ENCODE measurements at regions not wholly inside any gene's neighbourhood (a gene's known extent, or its start where the extent isn't known, plus 50 kb on each side); places are given as distances from the start of the nearest gene placed in this dataset.
"Not testable (repeated sequence)": the region's sequence is repeated elsewhere in the genome, so short reads cannot be mapped to it uniquely, and the experiment has no call there.

DNA sequence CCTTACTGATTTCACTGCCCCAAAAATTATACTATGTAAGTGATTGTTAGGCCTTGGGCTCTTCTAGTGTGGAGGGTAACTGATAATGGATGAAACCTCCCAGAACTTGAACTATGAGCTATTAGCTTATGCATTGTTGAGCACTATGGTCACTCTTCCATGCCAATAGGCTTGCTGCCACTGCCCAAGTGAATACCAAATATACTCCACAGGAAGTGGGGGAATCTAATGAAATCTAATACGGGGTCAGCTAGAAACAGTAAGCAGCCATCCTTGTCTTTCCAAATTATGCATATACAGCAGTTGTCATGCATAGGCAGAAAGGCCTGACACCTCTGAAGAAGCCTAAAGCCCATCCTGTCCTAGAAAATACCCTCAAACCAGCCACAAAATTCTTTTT, 198.7 kb upstream of the PTBP2 start:
- no peak for DNase-seq

DNA sequence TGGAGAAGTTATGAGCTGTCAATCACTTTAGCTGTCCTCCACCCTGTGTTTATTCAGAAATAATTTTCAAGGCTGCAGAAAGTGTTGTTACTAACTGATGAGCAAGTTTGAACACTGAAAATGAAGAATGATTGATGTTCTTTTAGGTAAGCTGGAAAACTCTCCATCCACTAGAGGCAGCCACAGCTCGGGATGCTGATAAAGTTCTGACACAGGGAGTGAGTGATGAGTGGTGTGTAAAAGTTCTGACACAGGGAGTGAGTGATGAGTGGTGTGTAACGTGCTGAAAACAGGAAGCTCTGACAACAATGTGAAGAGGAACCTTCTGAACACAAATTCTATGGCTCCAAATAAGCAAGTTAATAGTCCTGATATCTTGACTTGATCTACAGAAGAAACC, 197.5 kb upstream of the PTBP2 start:
- DNase-seq, result no peak

DNA sequence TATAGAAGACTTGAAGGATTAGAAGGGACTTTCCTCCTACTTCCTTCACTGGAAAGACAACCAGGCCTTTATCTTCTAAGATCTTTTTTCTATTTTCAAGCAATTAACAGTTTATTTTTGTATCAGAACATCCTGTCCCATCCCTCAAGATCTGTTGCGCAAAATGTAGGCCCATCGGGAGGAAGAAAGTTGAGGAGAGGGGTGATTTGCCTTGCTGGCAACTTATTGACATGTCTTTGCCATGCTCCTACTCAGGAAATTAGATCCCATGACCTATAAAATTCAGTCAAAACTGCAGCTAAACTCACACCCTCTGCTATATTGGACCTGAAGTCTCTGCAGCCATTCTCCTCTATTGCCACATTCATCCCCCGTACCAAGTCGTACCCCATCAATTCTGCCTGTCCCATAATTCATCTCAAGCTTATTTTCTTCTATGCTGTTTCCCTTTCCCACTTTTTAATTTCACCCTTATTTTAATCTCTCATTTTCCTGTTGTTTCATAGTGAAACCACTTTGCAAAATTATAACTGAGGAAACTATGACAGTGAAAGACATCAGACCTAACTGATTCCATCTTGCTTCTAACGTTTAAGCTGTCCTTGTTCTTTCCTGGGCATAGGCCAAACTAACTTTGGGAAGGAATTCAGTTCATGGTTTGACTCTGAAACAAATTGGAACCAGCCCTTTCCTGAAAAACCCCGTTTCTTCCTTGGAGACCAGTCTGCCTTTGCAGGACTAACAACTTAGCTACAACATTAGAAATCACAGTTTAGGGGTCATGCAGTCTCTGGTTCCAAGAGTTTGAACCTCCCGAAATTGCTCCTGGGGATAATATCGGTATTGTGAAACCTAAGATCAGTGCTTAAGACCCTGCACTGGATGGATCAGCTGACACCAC, 195.7 kb upstream of the PTBP2 start:
- DNase-seq, result no peak

GRCh38 chr1:96528672-96529071, 192.9 kb upstream of the PTBP2 start:
- not testable (repeated sequence) for DNase-seq

DNA sequence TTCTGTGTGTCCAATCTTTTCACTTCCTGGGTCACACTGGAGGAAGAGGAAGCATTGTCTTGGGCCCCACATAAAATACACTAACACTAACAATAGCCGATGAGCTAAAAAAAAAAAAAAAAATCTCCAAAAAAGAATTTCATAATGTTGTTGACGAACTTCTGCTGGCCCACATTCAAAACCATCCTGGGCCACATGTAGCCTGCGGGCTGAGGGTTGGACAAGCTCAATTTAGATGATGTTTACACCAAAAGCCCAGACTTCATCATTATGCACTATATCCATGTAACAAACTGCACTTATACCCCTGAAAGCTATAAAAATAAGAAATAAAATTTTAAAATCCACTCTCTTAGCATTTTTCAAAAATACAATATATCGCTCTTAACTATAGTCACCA, 187.8 kb upstream of the PTBP2 start:
- no peak for DNase-seq

- DNase-seq, result peak; percentile 57
These were observed 185.0 kb upstream of the PTBP2 start for GRCh38 chr1:96536581-96536980.

GRCh38 chr1:96538111-96538641, 183.4 kb upstream of the PTBP2 start:
- DNase-seq, result peak; percentile 82

- DNase-seq, result peak; percentile 96
These were observed 182.7 kb upstream of the PTBP2 start for GRCh38 chr1:96538883-96539282.

DNA sequence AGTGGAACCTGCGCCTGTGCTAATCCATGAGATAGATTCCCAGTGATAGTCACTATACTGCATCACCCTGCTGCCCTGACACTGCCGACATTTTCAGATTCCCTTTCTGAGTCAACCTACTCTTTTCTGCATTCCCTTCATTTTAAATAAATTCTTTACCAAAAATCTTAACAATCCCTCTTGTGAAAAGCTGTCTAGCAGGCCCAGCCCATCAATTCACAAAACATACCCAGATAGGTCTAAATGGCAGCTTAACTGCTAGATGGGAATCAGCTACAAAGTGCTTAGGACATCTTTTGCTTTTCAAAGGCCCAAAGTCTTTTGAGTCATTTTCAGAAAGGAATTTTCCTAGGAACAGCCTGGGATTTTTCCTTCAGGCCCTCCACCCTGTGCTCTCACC, 180.1 kb upstream of the PTBP2 start:
- no peak for DNase-seq

- no peak for DNase-seq
These were observed 177.3 kb upstream of the PTBP2 start for GRCh38 chr1:96544051-96544830.

- no peak for DNase-seq
These were observed 176.8 kb upstream of the PTBP2 start for GRCh38 chr1:96544831-96545221.

DNA sequence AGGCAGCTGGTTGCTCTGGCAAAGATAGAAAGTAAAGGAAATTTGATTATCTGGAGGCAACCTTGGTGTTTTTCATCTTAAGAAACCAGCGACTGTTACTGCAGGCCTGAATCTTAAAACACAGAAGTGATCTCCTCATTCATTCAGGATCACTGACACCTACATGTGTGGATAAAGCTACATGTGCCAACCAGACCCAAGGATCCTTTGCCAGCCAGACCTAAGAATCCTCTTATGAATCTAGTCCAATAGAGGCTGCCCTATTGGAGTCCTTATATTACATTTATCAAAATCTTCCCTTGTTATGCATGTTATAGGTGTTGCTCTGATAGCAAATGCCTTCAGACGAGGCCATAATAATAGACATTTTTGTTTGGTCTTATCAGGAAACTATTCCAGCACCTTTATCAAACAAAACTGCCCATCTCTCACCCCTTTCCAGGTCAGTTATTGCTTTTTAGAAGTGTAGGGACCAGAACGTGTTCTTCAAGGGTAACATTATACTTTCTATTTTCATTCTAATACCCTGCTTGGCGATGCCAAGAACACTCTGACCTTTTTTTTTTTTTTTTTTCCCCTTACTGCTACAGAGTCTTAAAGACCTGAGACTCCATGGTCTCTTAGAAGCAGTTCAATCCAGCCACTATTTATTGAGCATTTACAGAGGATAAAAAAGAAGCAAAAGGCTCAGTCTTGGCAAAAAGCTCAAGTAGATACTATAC, 175.5 kb upstream of the PTBP2 start:
- DNase-seq, result no peak

DNA sequence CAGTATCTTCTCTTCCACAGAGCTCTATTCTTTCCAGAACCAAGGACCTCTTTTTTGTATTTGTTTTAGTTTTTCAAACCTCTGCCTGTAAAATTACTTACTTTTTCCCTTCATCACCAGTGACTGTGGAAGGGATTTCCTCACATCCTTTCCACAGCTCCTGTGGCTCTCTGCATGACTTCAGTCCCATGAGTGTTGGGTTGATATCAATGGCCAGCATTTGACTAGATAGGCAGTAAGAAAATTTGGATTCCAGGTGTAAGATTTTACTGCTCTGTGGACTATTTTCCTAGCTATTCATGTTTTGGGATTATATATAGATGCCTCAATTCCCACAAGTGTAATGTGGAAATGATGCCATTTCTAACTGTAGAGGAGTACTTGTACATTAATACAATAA, 171.5 kb upstream of the PTBP2 start:
- DNase-seq, result no peak

GRCh38 chr1:96552451-96552850, 169.1 kb upstream of the PTBP2 start:
- DNase-seq, result no peak

- DNase-seq, result no peak
These were observed 167.8 kb upstream of the PTBP2 start for GRCh38 chr1:96553811-96554210.

GRCh38 chr1:96554364-96554763, 167.2 kb upstream of the PTBP2 start:
- DNase-seq, result no peak

DNA sequence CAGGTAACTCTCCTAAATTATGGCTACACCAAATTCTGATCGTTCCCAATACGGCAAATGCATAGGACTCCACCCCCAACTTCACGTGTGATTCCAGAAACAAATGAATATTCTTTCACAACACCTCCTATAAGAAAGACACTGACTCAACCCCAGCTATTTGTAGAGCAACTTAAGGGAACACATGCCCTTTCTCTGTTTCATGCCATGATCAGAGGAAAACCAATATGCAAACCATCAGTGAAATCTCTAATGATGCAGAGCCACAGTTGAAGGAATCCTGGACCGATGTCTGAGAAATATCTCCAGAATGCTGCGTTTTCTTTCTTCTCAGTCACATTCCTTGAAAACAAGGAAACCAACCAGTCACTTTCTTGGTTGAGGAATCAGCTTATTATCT, 164.2 kb upstream of the PTBP2 start:
- DNase-seq, result peak; percentile 31

- no peak for DNase-seq
These were observed 162.9 kb upstream of the PTBP2 start for GRCh38 chr1:96558635-96559034.

- peak; percentile 7 for DNase-seq
These were observed 162.4 kb upstream of the PTBP2 start for GRCh38 chr1:96559181-96559580.

DNA sequence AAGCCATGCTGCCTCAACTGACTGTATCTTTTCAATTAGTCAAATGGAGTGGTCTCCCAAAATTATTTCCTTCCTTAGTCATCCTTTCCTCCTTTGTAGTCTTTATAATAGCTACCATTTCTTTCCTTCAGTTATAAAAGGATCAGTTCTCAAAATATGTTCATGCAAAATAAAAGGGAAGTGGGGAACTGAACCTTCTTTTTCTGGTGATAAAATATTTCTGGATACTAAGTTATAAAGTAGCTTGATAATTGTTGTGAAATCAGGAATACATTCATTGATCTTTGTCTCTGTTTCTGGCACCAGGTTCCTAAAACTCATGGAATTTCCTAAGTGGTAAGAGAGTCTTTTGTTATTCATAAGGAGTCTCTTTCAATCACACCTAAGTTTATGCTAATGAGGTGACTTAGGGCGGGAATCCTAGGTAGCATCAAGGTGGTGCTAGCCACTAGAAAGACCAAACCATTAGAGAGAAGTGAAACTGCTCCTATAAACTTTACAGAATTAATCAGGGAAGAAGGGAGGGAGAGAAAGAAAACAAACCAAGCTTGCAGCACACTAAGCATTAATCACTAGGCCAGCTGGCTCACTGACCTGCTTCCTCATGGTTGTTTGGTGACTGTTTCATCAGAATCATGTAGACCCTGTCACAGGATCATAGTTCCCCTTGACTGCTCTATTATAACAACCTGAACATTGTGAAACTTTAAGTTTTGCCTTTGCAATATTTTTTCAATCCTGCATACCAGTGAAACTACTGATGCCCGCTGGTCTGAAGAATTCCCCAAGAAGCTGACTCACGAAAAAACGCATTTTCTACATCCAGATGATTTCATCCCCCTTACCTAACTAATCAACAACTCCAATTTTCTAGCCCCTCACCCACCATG, 161.6 kb upstream of the PTBP2 start:
- DNase-seq, result peak; percentile 96

DNA sequence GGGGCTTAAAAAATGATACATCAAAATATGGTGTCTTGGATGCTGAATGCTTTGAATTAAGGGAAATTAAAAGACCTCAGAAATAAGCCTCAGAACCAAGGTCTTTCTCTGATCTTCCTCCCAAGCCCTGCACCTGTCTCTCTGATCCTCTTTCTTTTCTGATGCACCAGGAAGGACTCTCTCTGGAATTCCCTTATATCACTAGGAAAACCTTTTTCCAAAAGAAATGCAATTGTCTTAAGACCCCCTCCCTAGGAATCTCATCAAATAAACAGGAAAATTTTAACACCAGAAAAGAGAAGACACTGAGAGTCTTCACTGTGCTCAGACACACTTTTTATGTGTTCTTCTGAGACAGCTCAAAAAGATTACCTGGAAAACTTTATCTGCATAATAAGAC, 159.5 kb upstream of the PTBP2 start:
- DNase-seq, result no peak

- DNase-seq, result not testable (repeated sequence)
These were observed 157.2 kb upstream of the PTBP2 start for GRCh38 chr1:96564401-96564800.

Data from fibroblast of skin of scalp (primary cell).